Smooth muscle cell (in vitro differentiated cells): ENCODE measurements at regions not wholly inside any gene's neighbourhood (a gene's known extent, or its start where the extent isn't known, plus 50 kb on each side); places are given as distances from the start of the nearest gene placed in this dataset.

Source experiments
- DNase-seq: peaks from one replicate; lab custom pipeline; 2025; ENCODE audit not compliant: unreplicated experiment; lab: John Stamatoyannopoulos, UW
- H2AFZ ChIP-seq: fragments of 200-600 bp; sonication (generic); 2 replicates; pipeline ENCODE4 v1.6.0; 2016; ENCODE audit warnings: antibody characterized with exemption, low read depth, mild to moderate bottlenecking
- H3F3A ChIP-seq: fragments of 200-600 bp; sonication (generic); 2 replicates; pipeline ENCODE4 v1.6.0; 2017; ENCODE audit warnings: antibody characterized with exemption, low read depth
- H3K27ac ChIP-seq: fragments of 200-600 bp; sonication (generic); 2 replicates; pipeline ENCODE4 v1.5.1; 2016; ENCODE audit warnings: low read depth, mild to moderate bottlenecking
- H3K27me3 ChIP-seq: fragments of 200-600 bp; sonication (generic); 2 replicates; pipeline ENCODE4 v1.6.1; 2016; ENCODE audit warnings: low read depth, mild to moderate bottlenecking
- H3K36me3 ChIP-seq: fragments of 200-600 bp; sonication (generic); 2 replicates; pipeline ENCODE4 v1.5.1; 2016; ENCODE audit warnings: low read depth
- H3K4me1 ChIP-seq: fragments of 200-600 bp; sonication (generic); 2 replicates; pipeline ENCODE4 v1.5.1; 2016; ENCODE audit warnings: low read depth
- H3K4me2 ChIP-seq: fragments of 200-600 bp; sonication (generic); 2 replicates; pipeline ENCODE4 v1.6.0; 2016; ENCODE audit warnings: mild to moderate bottlenecking
- H3K4me3 ChIP-seq: fragments of 200-600 bp; sonication (generic); 2 replicates; pipeline ENCODE4 v1.5.1; 2016; ENCODE audit warnings: mild to moderate bottlenecking
- H3K79me2 ChIP-seq: fragments of 200-600 bp; sonication (generic); 2 replicates; pipeline ENCODE4 v1.6.0; 2016; ENCODE audit warnings: low read depth, mild to moderate bottlenecking
- H3K9ac ChIP-seq: fragments of 200-600 bp; sonication (generic); 2 replicates; pipeline ENCODE4 v1.6.0; 2016; ENCODE audit warnings: low read depth
- H3K9me3 ChIP-seq: fragments of 200-600 bp; sonication (generic); replicated peaks from 2 replicates; pipeline ENCODE4 v1.5.1; 2016; ENCODE audit warnings: low read depth
- H4K20me1 ChIP-seq: fragments of 200-600 bp; sonication (generic); 2 replicates; pipeline ENCODE4 v1.6.0; 2016; ENCODE audit warnings: low read depth
- CTCF ChIP-seq: fragments of 200-600 bp; sonication (generic); IDR thresholded peaks from 2 replicates; pipeline ENCODE4 v1.5.1; 2017; ENCODE audit warnings: borderline replicate concordance, mild to moderate bottlenecking, antibody characterized with exemption; ENCODE audit not compliant: insufficient read depth, poor library complexity, severe bottlenecking
- WGBS: methylation state at CpG from one replicate; pipeline ENCODE4 v1.1.7; 2016; ENCODE audit warnings: low lambda C conversion rate; 5-methylcytosine and 5-hydroxymethylcytosine counted together

- no peak for DNase-seq
- Histone ChIP-seq H3K4me1 (no peaks in the 10 kb centered on the region), H4K20me1 (no peaks in the 10 kb centered on the region), H3K9ac (no peak overlapping the region), H3K4me2 (no peak overlapping the region), H3K36me3 (no peaks in the 10 kb centered on the region), H3F3A (no peaks in the 10 kb centered on the region), H3K27ac (no peak overlapping the region), H3K27me3 (no peaks in the 10 kb centered on the region), H3K9me3 (no peaks in the 10 kb centered on the region), H3K4me3 (no peak overlapping the region), H2AFZ (no peak overlapping the region), H3K79me2 (no peaks in the 10 kb centered on the region)
- no peak for TF ChIP-seq CTCF
- 64% methylated on average over 2 of the region's 2 CpGs for WGBS
These were observed 155.6 kb downstream of the GATB start for GRCh38 chr4:151605215-151605614.

GRCh38 chr4:151606061-151606460 is 154.7 kb downstream of the GATB start:
- H3K36me3 ChIP-seq: no peaks in the 10 kb centered on the region
- H3K9ac ChIP-seq: no peak overlapping the region
- no peak overlapping the region for H3K4me3 ChIP-seq
- H3K27ac ChIP-seq: no peak overlapping the region
- H3K4me2 ChIP-seq: no peak overlapping the region
- H2AFZ ChIP-seq: peak overlapping the region; percentile 26
- no peaks in the 10 kb centered on the region for H3K79me2 ChIP-seq
- H3K9me3 ChIP-seq: no peaks in the 10 kb centered on the region
- WGBS: 39% methylated on average over 5 of the region's 5 CpGs
- TF ChIP-seq CTCF: no peak
- H3K4me1 ChIP-seq: no peaks in the 10 kb centered on the region
- no peaks in the 10 kb centered on the region for H4K20me1 ChIP-seq
- DNase-seq: no peak
- no peaks in the 10 kb centered on the region for H3F3A ChIP-seq
- H3K27me3 ChIP-seq: no peaks in the 10 kb centered on the region

- Histone ChIP-seq H3K4me3 (no peak overlapping the region), H3K27ac (no peak overlapping the region), H3F3A (no peaks in the 10 kb centered on the region), H2AFZ (no peak overlapping the region), H3K79me2 (no peaks in the 10 kb centered on the region), H3K9me3 (no peaks in the 10 kb centered on the region), H3K4me2 (no peak overlapping the region), H3K36me3 (no peaks in the 10 kb centered on the region), H3K4me1 (no peaks in the 10 kb centered on the region), H3K9ac (no peak overlapping the region), H3K27me3 (no peaks in the 10 kb centered on the region), H4K20me1 (no peaks in the 10 kb centered on the region)
- TF ChIP-seq CTCF: no peak
- DNase-seq: no peak
These were observed 150.6 kb downstream of the GATB start for GRCh38 chr4:151610229-151610628.

GRCh38 chr4:151611960-151612359 is 148.8 kb downstream of the GATB start:
- Histone ChIP-seq H3K27ac (no peak overlapping the region), H2AFZ (no peak overlapping the region), H3K9ac (no peak overlapping the region), H3K36me3 (no peaks in the 10 kb centered on the region), H3F3A (no peaks in the 10 kb centered on the region), H3K27me3 (no peaks in the 10 kb centered on the region), H3K79me2 (no peaks in the 10 kb centered on the region), H3K4me2 (no peak overlapping the region), H4K20me1 (no peaks in the 10 kb centered on the region), H3K9me3 (no peaks in the 10 kb centered on the region), H3K4me3 (no peak overlapping the region), H3K4me1 (no peaks in the 10 kb centered on the region)
- no peak for DNase-seq
- TF ChIP-seq CTCF: no peak
